Neural progenitor cell (in vitro differentiated cells): ENCODE measurements at regions not wholly inside any gene's neighbourhood (a gene's known extent, or its start where the extent isn't known, plus 50 kb on each side); places are given as distances from the start of the nearest gene placed in this dataset.

Experiments
- DNase-seq: peaks from one replicate; pipeline ENCODE4 v3.0.0-alpha.2; 2016; ENCODE audit warnings: low spot score
- H2AFZ ChIP-seq: fragments of 200-600 bp; sonication (generic); replicated peaks from 2 replicates; pipeline ENCODE4 v1.6.1; 2016; ENCODE audit warnings: antibody characterized with exemption
- H3F3A ChIP-seq: fragments of 200-600 bp; sonication (generic); 2 replicates; pipeline ENCODE4 v1.6.1; 2016; ENCODE audit warnings: antibody characterized with exemption, low read depth
- H3K27ac ChIP-seq: fragments of 200-600 bp; sonication (generic); 2 replicates; pipeline ENCODE4 v1.5.1; 2016; ENCODE audit warnings: mild to moderate bottlenecking
- H3K27me3 ChIP-seq: fragments of 200-600 bp; sonication (generic); 2 replicates; pipeline ENCODE4 v1.6.1; 2016; ENCODE audit warnings: mild to moderate bottlenecking, moderate library complexity
- H3K36me3 ChIP-seq: fragments of 200-600 bp; sonication (generic); 2 replicates; pipeline ENCODE4 v1.5.1; 2016
- H3K4me1 ChIP-seq: fragments of 200-600 bp; sonication (generic); 2 replicates; pipeline ENCODE4 v1.6.1; 2016; ENCODE audit warnings: mixed run types
- H3K4me2 ChIP-seq: fragments of 200-600 bp; sonication (generic); 2 replicates; pipeline ENCODE4 v1.6.1; 2016
- H3K4me3 ChIP-seq: fragments of 200-600 bp; sonication (generic); 2 replicates; pipeline ENCODE4 v1.5.1; 2016
- H3K79me2 ChIP-seq: fragments of 200-600 bp; sonication (generic); 2 replicates; pipeline ENCODE4 v1.6.1; 2016; ENCODE audit warnings: low read depth
- H3K9ac ChIP-seq: fragments of 200-600 bp; sonication (generic); 2 replicates; pipeline ENCODE4 v1.6.1; 2016
- H3K9me3 ChIP-seq: fragments of 200-600 bp; sonication (generic); 2 replicates; pipeline ENCODE4 v1.5.1; 2016; ENCODE audit warnings: low read depth
- H4K20me1 ChIP-seq: fragments of 200-600 bp; sonication (generic); 2 replicates; pipeline ENCODE4 v1.6.1; 2016; ENCODE audit warnings: low read depth
- H3K27ac Mint-ChIP-seq: 3 replicates; pipeline ENCODE4 v1.8.0; 2021; ENCODE audit warnings: mixed read lengths
- H3K27me3 Mint-ChIP-seq: 2 replicates; pipeline ENCODE4 v1.8.0; 2022; ENCODE audit warnings: low read depth, mild to moderate bottlenecking, inconsistent platforms, moderate library complexity, mixed read lengths; ENCODE audit not compliant: insufficient read depth
- H3K36me3 Mint-ChIP-seq: 3 replicates; pipeline ENCODE4 v1.8.0; 2021; ENCODE audit warnings: mixed read lengths
- H3K4me1 Mint-ChIP-seq: 3 replicates; pipeline ENCODE4 v1.8.0; 2021; ENCODE audit warnings: mixed read lengths
- H3K4me3 Mint-ChIP-seq: 3 replicates; pipeline ENCODE4 v1.8.0; 2021; ENCODE audit warnings: mild to moderate bottlenecking, moderate library complexity, mixed read lengths
- H3K9me3 Mint-ChIP-seq: 3 replicates; pipeline ENCODE4 v1.8.0; 2020; ENCODE audit warnings: mixed read lengths
- CTCF ChIP-seq: fragments of 200-600 bp; sonication (generic); IDR thresholded peaks from 2 replicates; pipeline ENCODE4 v1.5.1; 2017; ENCODE audit warnings: antibody characterized with exemption, mild to moderate bottlenecking
- EZH2 ChIP-seq: fragments of 200-600 bp; sonication (generic); IDR thresholded peaks from 2 replicates; pipeline ENCODE4 v1.6.1; 2017; ENCODE audit warnings: antibody characterized with exemption, mild to moderate bottlenecking, moderate library complexity
- EZH2phosphoT487 ChIP-seq: fragments of 200-600 bp; sonication (generic); IDR thresholded peaks from 2 replicates; pipeline ENCODE4 v1.6.1; 2017; ENCODE audit warnings: antibody characterized with exemption

GRCh38 chr13:38176664-38177063, 173.0 kb upstream of the UFM1 start:
- Mint-ChIP-seq H3K4me3 (no peak overlapping the region), H3K36me3 (no peaks in the 10 kb centered on the region), H3K27ac (no peak overlapping the region), H3K4me1 (no peaks in the 10 kb centered on the region), H3K27me3 (no peaks in the 10 kb centered on the region), H3K9me3 (no peaks in the 10 kb centered on the region)
- H3K4me1 ChIP-seq: no peaks in the 10 kb centered on the region
- H3K27me3 ChIP-seq: no peaks in the 10 kb centered on the region
- no peak for DNase-seq
- H3K9me3 ChIP-seq: no peaks in the 10 kb centered on the region
- no peak overlapping the region for H3K9ac ChIP-seq
- H4K20me1 ChIP-seq: no peaks in the 10 kb centered on the region
- no peaks in the 10 kb centered on the region for H3K36me3 ChIP-seq
- H3K4me2 ChIP-seq: no peak overlapping the region
- H3K79me2 ChIP-seq: no peaks in the 10 kb centered on the region
- H2AFZ ChIP-seq: no peak overlapping the region
- TF ChIP-seq CTCF: no peak
- no peak for TF ChIP-seq EZH2phosphoT487
- no peak for TF ChIP-seq EZH2
- no peak overlapping the region for H3K27ac ChIP-seq
- no peaks in the 10 kb centered on the region for H3F3A ChIP-seq
- no peak overlapping the region for H3K4me3 ChIP-seq

GRCh38 chr13:38173403-38173802, 176.2 kb upstream of the UFM1 start:
- Histone ChIP-seq H3K36me3 (no peaks in the 10 kb centered on the region), H3K9ac (no peak overlapping the region), H2AFZ (no peak overlapping the region), H3K9me3 (no peaks in the 10 kb centered on the region), H3K4me2 (no peak overlapping the region), H3K27ac (no peak overlapping the region), H4K20me1 (no peaks in the 10 kb centered on the region), H3K27me3 (no peaks in the 10 kb centered on the region), H3F3A (no peaks in the 10 kb centered on the region), H3K4me1 (no peaks in the 10 kb centered on the region), H3K79me2 (no peaks in the 10 kb centered on the region), H3K4me3 (no peak overlapping the region)
- Mint-ChIP-seq H3K4me3 (no peak overlapping the region), H3K4me1 (no peaks in the 10 kb centered on the region), H3K36me3 (no peaks in the 10 kb centered on the region), H3K9me3 (no peaks in the 10 kb centered on the region), H3K27me3 (no peaks in the 10 kb centered on the region), H3K27ac (no peak overlapping the region)
- TF ChIP-seq EZH2 (no peak), CTCF (no peak), EZH2phosphoT487 (no peak)
- no peak for DNase-seq

DNA sequence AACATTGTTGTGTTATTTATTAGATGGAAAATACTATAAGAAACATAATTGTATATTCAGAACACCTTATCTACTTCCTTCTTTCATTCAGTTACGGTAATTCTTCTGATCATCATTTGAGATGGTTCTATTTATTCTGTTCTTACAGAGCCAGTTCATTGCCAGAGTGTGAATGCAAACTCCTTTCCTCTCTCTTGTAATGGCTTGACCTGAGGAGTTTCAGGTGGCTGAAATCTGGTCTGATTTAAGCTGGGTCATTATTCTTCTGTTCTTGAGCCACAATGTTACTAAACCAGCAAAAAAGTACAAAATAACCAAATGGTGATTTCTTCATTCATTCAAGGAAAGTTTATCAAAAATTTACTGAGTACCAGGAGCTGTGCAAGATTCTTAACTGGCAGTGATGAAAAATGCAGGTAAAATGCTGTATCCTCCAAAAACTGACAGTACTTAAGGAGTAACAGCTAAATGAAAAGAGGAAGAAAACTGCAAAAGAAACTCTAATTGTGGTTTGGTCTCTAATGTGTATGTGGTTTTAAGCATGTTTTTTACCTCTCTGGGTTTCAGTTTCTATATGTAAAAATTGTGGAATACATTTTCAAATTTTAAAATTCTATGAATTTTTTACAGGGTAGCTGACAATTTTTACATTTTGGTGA, 182.4 kb upstream of the UFM1 start:
- H3K27me3 ChIP-seq: no peaks in the 10 kb centered on the region
- H4K20me1 ChIP-seq: no peaks in the 10 kb centered on the region
- Mint-ChIP-seq H3K36me3 (no peaks in the 10 kb centered on the region), H3K27ac (no peak overlapping the region), H3K9me3 (no peaks in the 10 kb centered on the region), H3K4me1 (no peaks in the 10 kb centered on the region), H3K27me3 (no peaks in the 10 kb centered on the region), H3K4me3 (no peak overlapping the region)
- H3K79me2 ChIP-seq: no peaks in the 10 kb centered on the region
- no peaks in the 10 kb centered on the region for H3K9me3 ChIP-seq
- no peaks in the 10 kb centered on the region for H3F3A ChIP-seq
- H3K27ac ChIP-seq: no peak overlapping the region
- TF ChIP-seq EZH2phosphoT487: no peak
- TF ChIP-seq CTCF: no peak
- no peak for TF ChIP-seq EZH2
- H3K4me2 ChIP-seq: no peak overlapping the region
- no peaks in the 10 kb centered on the region for H3K4me1 ChIP-seq
- H3K36me3 ChIP-seq: no peaks in the 10 kb centered on the region
- H3K4me3 ChIP-seq: no peak overlapping the region
- H3K9ac ChIP-seq: no peak overlapping the region
- DNase-seq: no peak
- H2AFZ ChIP-seq: peak overlapping the region; percentile 15
